Endothelial cell of umbilical vein (primary cell): ENCODE measurements at regions not wholly inside any gene's neighbourhood (a gene's known extent, or its start where the extent isn't known, plus 50 kb on each side); places are given as distances from the start of the nearest gene placed in this dataset.

Source experiments
- EZH2 ChIP-seq: IDR thresholded peaks from 2 replicates; pipeline ENCODE4 v1.6.1; 2012; ENCODE audit warnings: borderline replicate concordance, low read depth, mild to moderate bottlenecking, moderate library complexity, low read length, inconsistent platforms; ENCODE audit not compliant: severe bottlenecking
- FOS ChIP-seq: IDR thresholded peaks from 2 replicates; pipeline ENCODE4 v1.6.1; 2011; ENCODE audit warnings: mild to moderate bottlenecking, low read length, moderate library complexity, borderline replicate concordance; ENCODE audit not compliant: insufficient read depth
- GATA2 ChIP-seq: IDR thresholded peaks from 2 replicates; pipeline ENCODE4 v1.7.0; 2011; ENCODE audit warnings: low read depth, mild to moderate bottlenecking, moderate library complexity, mixed read lengths, low read length; ENCODE audit not compliant: insufficient read length, insufficient read depth
- JUN ChIP-seq: IDR thresholded peaks from 2 replicates; pipeline ENCODE4 v1.6.1; 2011; ENCODE audit warnings: borderline replicate concordance, low read depth; ENCODE audit not compliant: insufficient read length, insufficient read depth
- MYC ChIP-seq: IDR thresholded peaks from one replicate; pipeline ENCODE4 v1.6.1; 2011; ENCODE audit warnings: mild to moderate bottlenecking, low read depth, low read length
- POLR2A ChIP-seq: IDR thresholded peaks from 2 replicates; pipeline ENCODE4 v1.6.1; 2012; ENCODE audit warnings: low read depth, mild to moderate bottlenecking, control low read depth, low read length
- POLR2AphosphoS5 ChIP-seq: IDR thresholded peaks from 2 replicates; pipeline ENCODE4 v1.6.1; 2012; ENCODE audit warnings: low read depth, mild to moderate bottlenecking, control low read depth, low read length, moderate library complexity; ENCODE audit not compliant: insufficient read depth
- TF ChIP-seq, protein P1 (sequence below), 2 donors: IDR thresholded peaks; 1 replicate in 1 of 2; 2 replicates in 1 of 2; pipeline ENCODE4 v1.5.1; 2011; ENCODE audit warnings: low read length in 2 of 2, mild to moderate bottlenecking in 2 of 2, moderate library complexity in 2 of 2, control low read depth in 1 of 2, inconsistent platforms in 1 of 2, low read depth in 1 of 2; ENCODE audit not compliant: insufficient read depth in 1 of 2; ENCODE audit errors: extremely low read depth in 1 of 2
- TF ChIP-seq, protein P2 (sequence below): IDR thresholded peaks from 2 replicates; pipeline ENCODE4 v1.6.1; 2011; ENCODE audit not compliant: insufficient read depth, insufficient read length

DNA sequence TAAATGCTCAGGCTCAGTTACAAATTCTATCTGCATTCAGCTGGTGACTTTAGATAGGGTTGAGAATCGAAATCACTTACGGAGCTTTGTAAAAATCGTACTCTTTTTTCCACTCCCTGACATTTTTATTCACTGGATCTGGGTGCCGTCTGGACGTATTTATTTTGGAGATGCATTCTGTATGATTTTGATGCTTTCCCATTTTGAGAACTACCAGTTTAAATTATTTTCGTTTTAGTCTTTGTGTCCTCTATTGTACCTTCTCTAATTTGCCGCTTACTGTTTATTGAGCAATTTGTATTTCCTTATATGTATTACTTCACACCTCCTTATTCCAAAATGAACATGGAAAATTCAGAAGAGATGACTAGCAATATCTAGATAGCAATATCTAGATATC, 96.2 kb downstream of the FASLG start:
- TF ChIP-seq, protein P1, sequence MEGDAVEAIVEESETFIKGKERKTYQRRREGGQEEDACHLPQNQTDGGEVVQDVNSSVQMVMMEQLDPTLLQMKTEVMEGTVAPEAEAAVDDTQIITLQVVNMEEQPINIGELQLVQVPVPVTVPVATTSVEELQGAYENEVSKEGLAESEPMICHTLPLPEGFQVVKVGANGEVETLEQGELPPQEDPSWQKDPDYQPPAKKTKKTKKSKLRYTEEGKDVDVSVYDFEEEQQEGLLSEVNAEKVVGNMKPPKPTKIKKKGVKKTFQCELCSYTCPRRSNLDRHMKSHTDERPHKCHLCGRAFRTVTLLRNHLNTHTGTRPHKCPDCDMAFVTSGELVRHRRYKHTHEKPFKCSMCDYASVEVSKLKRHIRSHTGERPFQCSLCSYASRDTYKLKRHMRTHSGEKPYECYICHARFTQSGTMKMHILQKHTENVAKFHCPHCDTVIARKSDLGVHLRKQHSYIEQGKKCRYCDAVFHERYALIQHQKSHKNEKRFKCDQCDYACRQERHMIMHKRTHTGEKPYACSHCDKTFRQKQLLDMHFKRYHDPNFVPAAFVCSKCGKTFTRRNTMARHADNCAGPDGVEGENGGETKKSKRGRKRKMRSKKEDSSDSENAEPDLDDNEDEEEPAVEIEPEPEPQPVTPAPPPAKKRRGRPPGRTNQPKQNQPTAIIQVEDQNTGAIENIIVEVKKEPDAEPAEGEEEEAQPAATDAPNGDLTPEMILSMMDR (IDR thresholded peaks at IDR 0.05; ENCODE audit: extremely low read depth in 1 of 2, insufficient read depth in 1 of 2, low read depth in 1 of 2, low read length in 2 of 2): no peak
- TF ChIP-seq EZH2 (no peak), POLR2A (no peak), POLR2AphosphoS5 (no peak), MYC (no peak), FOS (no peak), JUN (no peak), GATA2 (no peak)
- TF ChIP-seq, protein P2, sequence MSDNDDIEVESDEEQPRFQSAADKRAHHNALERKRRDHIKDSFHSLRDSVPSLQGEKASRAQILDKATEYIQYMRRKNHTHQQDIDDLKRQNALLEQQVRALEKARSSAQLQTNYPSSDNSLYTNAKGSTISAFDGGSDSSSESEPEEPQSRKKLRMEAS: no peak
